Neutrophil (primary cell): ENCODE measurements at regions not wholly inside any gene's neighbourhood (a gene's known extent, or its start where the extent isn't known, plus 50 kb on each side); places are given as distances from the start of the nearest gene placed in this dataset.

Experiments used
- H3K27ac ChIP-seq: fragments of 200-600 bp; sonication (generic); 2 replicates; pipeline ENCODE4 v1.5.1; 2016; ENCODE audit warnings: mild to moderate bottlenecking, moderate library complexity
- H3K27me3 ChIP-seq: fragments of 200-600 bp; sonication (generic); 2 replicates; pipeline ENCODE4 v1.6.0; 2016; ENCODE audit warnings: mild to moderate bottlenecking
- H3K36me3 ChIP-seq: fragments of 200-600 bp; sonication (generic); 2 replicates; pipeline ENCODE4 v1.5.1; 2017
- H3K4me1 ChIP-seq, 2 experiments: fragments of 200-600 bp in 1 of 2; sonication (generic) in 1 of 2; 1 replicate in 1 of 2; 2 replicates in 1 of 2; pipeline versions ENCODE4 v1.5.1 to v1.6.1; 2013 to 2016; ENCODE audit warnings: low read depth in 1 of 2, low read length in 1 of 2, mild to moderate bottlenecking in 1 of 2, moderate library complexity in 1 of 2; ENCODE audit not compliant: control insufficient read depth in 1 of 2, insufficient read depth in 1 of 2
- H3K4me3 ChIP-seq, 2 experiments: fragments of 200-600 bp in 1 of 2; sonication (generic) in 1 of 2; 1 replicate in 1 of 2; 2 replicates in 1 of 2; pipeline ENCODE4 v1.5.1; 2013 to 2016; ENCODE audit warnings: low read depth in 1 of 2, low read length in 1 of 2, mild to moderate bottlenecking in 1 of 2, moderate library complexity in 1 of 2
- H3K9me3 ChIP-seq: fragments of 200-600 bp; sonication (generic); 2 replicates; pipeline ENCODE4 v1.5.1; 2016
- CTCF ChIP-seq: fragments of 200-600 bp; sonication (generic); IDR thresholded peaks from 2 replicates; pipeline ENCODE4 v1.5.1; 2016; ENCODE audit warnings: antibody characterized with exemption

GRCh38 chr14:65291531-65291930 lies 121.0 kb upstream of the FUT8 start:
- H3K4me1 ChIP-seq = no peaks in the 10 kb centered on the region
- H3K4me3 ChIP-seq = no peak overlapping the region
- H3K36me3 ChIP-seq = no peaks in the 10 kb centered on the region
- no peaks in the 10 kb centered on the region for H3K9me3 ChIP-seq
- no peaks in the 10 kb centered on the region for H3K27me3 ChIP-seq
- TF ChIP-seq CTCF = no peak
- H3K27ac ChIP-seq = no peak overlapping the region

GRCh38 chr14:65294816-65295215 lies 117.7 kb upstream of the FUT8 start:
- no peaks in the 10 kb centered on the region for H3K27me3 ChIP-seq
- H3K9me3 ChIP-seq = no peaks in the 10 kb centered on the region
- no peaks in the 10 kb centered on the region for H3K4me1 ChIP-seq
- H3K36me3 ChIP-seq = no peaks in the 10 kb centered on the region
- H3K4me3 ChIP-seq = no peak overlapping the region
- no peak overlapping the region for H3K27ac ChIP-seq
- TF ChIP-seq CTCF = no peak

- H3K27me3 ChIP-seq = no peaks in the 10 kb centered on the region
- H3K4me1 ChIP-seq = no peaks in the 10 kb centered on the region
- no peaks in the 10 kb centered on the region for H3K9me3 ChIP-seq
- no peak for TF ChIP-seq CTCF
- H3K4me3 ChIP-seq = no peak overlapping the region
- no peak overlapping the region for H3K27ac ChIP-seq
- no peaks in the 10 kb centered on the region for H3K36me3 ChIP-seq
These were observed 116.1 kb upstream of the FUT8 start for GRCh38 chr14:65296402-65296801.

- H3K4me1 ChIP-seq = no peaks in the 10 kb centered on the region
- no peak overlapping the region for H3K27ac ChIP-seq
- no peak for TF ChIP-seq CTCF
- H3K36me3 ChIP-seq = no peaks in the 10 kb centered on the region
- H3K9me3 ChIP-seq = no peaks in the 10 kb centered on the region
- H3K27me3 ChIP-seq = no peaks in the 10 kb centered on the region
- H3K4me3 ChIP-seq = no peak overlapping the region
These were observed 115.7 kb upstream of the FUT8 start for GRCh38 chr14:65296876-65297275.

GRCh38 chr14:65297744-65298143 lies 114.8 kb upstream of the FUT8 start:
- no peak for TF ChIP-seq CTCF
- H3K27ac ChIP-seq = no peak overlapping the region
- H3K4me1 ChIP-seq = no peaks in the 10 kb centered on the region
- no peaks in the 10 kb centered on the region for H3K9me3 ChIP-seq
- no peaks in the 10 kb centered on the region for H3K36me3 ChIP-seq
- H3K27me3 ChIP-seq = no peaks in the 10 kb centered on the region
- no peak overlapping the region for H3K4me3 ChIP-seq

- H3K27ac ChIP-seq = no peak overlapping the region
These were observed 112.7 kb upstream of the FUT8 start for GRCh38 chr14:65299826-65300225.

More at GRCh38 chr14:65299826-65300225, 112.7 kb upstream of the FUT8 start:
- Histone ChIP-seq H3K36me3 (no peaks in the 10 kb centered on the region), H3K4me1 (no peaks in the 10 kb centered on the region), H3K9me3 (no peaks in the 10 kb centered on the region), H3K4me3 (no peak overlapping the region), H3K27me3 (no peaks in the 10 kb centered on the region)
- no peak for TF ChIP-seq CTCF
